Endodermal cell (in vitro differentiated cells): ENCODE measurements at regions not wholly inside any gene's neighbourhood (a gene's known extent, or its start where the extent isn't known, plus 50 kb on each side); places are given as distances from the start of the nearest gene placed in this dataset.

ENCODE experiments used
- DNase-seq: peaks from one replicate; pipeline ENCODE4 v3.0.0-alpha.2; 2017
- H3K27ac ChIP-seq: 2 replicates; pipeline ENCODE4 v1.5.1; 2013; ENCODE audit warnings: mild to moderate bottlenecking, low read depth, low read length, moderate library complexity
- H3K27me3 ChIP-seq: 2 replicates; pipeline ENCODE4 v1.6.1; 2013; ENCODE audit warnings: mild to moderate bottlenecking, low read length, moderate library complexity; ENCODE audit not compliant: insufficient read depth, control insufficient read depth, poor library complexity, severe bottlenecking
- H3K36me3 ChIP-seq: 2 replicates; pipeline ENCODE4 v1.7.0; 2013; ENCODE audit warnings: mild to moderate bottlenecking, low read length, moderate library complexity; ENCODE audit not compliant: control insufficient read depth, insufficient read depth
- H3K4me1 ChIP-seq: one replicate; pipeline ENCODE4 v1.7.0; 2013; ENCODE audit warnings: low read length; ENCODE audit not compliant: control insufficient read depth, insufficient read depth
- H3K4me3 ChIP-seq: 2 replicates; pipeline ENCODE4 v1.5.1; 2013; ENCODE audit warnings: mild to moderate bottlenecking, low read length, moderate library complexity
- H3K9ac ChIP-seq: 2 replicates; pipeline ENCODE4 v1.6.1; 2013; ENCODE audit warnings: mild to moderate bottlenecking, low read length, moderate library complexity; ENCODE audit not compliant: poor library complexity, severe bottlenecking; ENCODE audit errors: extremely low read depth
- H3K9me3 ChIP-seq: 2 replicates; pipeline ENCODE4 v1.6.1; 2013; ENCODE audit warnings: mild to moderate bottlenecking, low read length, moderate library complexity; ENCODE audit not compliant: control insufficient read depth
- H3K27ac Mint-ChIP-seq: 2 replicates; pipeline ENCODE4 v1.8.0; 2020; ENCODE audit warnings: mixed read lengths
- H3K27me3 Mint-ChIP-seq: 2 replicates; pipeline ENCODE4 v1.8.0; 2021; ENCODE audit warnings: mild to moderate bottlenecking, mixed read lengths; ENCODE audit not compliant: insufficient read depth
- H3K36me3 Mint-ChIP-seq: 2 replicates; pipeline ENCODE4 v1.8.0; 2020; ENCODE audit warnings: low read depth, mixed read lengths
- H3K4me1 Mint-ChIP-seq: 2 replicates; pipeline ENCODE4 v1.8.0; 2020; ENCODE audit warnings: mixed read lengths
- H3K4me3 Mint-ChIP-seq: 2 replicates; pipeline ENCODE4 v1.8.0; 2020; ENCODE audit warnings: mild to moderate bottlenecking, moderate library complexity, mixed read lengths
- H3K9me3 Mint-ChIP-seq: 2 replicates; pipeline ENCODE4 v1.8.0; 2020; ENCODE audit warnings: mild to moderate bottlenecking, mixed read lengths
- WGBS, 2 experiments: methylation state at CpG; one replicate each; pipeline versions ENCODE4 v1.1.5 to v1.1.7; 2013; ENCODE audit warnings: missing lambda C conversion rate in 2 of 2, mixed read lengths in 1 of 2; ENCODE audit not compliant: insufficient coverage in 1 of 2, insufficient read length in 1 of 2; 5-methylcytosine and 5-hydroxymethylcytosine counted together
- TF ChIP-seq, protein P1 (sequence below): fragments of 200-600 bp; sonication (generic); conservative IDR thresholded peaks from 2 replicates; pipeline ENCODE4 v1.5.0; 2021; ENCODE audit warnings: antibody characterized with exemption, mild to moderate bottlenecking

DNA sequence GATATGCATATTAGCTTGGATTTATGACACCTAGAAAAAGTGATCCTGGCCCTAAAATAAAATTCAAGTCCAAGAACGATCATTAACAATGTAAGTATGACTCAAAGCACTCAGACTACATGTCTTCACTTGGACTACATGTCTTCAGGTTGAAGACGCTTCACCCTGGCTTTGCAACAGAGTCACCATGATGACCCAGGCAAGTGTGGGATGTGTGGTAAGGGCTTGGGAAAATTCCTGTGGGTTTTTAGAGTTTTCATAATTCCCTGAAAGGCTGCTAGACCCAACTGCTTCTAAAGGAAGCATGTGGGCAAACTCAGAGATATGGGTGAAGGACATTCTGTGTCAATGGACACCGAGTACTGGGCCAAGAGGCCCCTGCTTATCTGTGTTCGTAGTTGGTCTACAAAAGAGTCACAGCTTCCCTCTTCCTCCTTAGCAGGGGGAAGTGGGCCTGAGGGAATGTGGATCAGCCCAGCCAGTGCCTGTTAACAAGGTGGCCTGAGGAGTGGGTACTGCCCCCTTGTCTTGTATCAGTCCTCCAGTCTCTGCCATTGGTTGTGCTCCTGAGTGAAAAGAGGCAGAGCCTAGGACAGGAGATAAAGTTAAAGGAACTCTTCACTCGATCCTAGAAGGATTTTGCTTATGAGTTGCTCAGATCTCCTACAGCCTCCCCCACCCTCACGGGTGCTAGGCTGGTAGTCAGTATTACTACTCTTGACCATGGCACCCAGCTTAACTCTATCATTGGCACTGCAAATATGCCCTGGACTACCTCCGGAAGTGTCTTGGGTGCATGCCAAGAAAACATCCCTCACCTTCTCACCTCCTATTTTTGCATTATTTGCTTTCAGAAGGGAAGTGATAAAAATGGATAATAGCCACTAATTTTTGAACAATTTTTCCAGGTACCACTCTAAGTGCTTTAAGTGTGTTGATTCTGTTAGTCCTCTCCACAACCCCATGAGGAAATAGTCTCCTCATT is 406.3 kb downstream of the COG6 start:
- no peaks in the 10 kb centered on the region for H3K9me3 ChIP-seq

DNA sequence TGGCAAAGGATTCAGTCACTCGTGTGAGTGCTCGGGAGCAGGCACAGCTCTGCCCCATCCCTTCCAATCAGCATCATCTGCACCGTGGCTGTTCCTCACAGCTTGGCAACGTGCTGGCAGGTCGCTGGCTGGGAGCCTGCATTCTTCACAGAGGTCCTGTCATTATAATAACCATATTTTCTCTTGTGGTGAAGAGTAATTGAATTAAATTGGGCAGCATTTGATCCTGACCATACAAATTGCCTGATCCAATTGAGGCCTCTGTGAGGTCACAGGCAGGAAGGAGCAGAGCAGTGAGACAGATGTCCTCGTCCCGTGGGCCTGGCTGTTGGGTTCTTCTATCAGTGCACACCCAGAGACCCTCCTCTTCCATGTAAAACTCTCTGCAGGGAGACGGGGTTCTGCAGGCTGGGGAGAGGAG is 407.8 kb downstream of the COG6 start:
- H3K27me3 Mint-ChIP-seq: no peaks in the 10 kb centered on the region
- no peaks in the 10 kb centered on the region for H3K9me3 Mint-ChIP-seq
- no peaks in the 10 kb centered on the region for H3K36me3 Mint-ChIP-seq
- TF ChIP-seq, protein P1, sequence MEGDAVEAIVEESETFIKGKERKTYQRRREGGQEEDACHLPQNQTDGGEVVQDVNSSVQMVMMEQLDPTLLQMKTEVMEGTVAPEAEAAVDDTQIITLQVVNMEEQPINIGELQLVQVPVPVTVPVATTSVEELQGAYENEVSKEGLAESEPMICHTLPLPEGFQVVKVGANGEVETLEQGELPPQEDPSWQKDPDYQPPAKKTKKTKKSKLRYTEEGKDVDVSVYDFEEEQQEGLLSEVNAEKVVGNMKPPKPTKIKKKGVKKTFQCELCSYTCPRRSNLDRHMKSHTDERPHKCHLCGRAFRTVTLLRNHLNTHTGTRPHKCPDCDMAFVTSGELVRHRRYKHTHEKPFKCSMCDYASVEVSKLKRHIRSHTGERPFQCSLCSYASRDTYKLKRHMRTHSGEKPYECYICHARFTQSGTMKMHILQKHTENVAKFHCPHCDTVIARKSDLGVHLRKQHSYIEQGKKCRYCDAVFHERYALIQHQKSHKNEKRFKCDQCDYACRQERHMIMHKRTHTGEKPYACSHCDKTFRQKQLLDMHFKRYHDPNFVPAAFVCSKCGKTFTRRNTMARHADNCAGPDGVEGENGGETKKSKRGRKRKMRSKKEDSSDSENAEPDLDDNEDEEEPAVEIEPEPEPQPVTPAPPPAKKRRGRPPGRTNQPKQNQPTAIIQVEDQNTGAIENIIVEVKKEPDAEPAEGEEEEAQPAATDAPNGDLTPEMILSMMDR: no peak
- Histone ChIP-seq H3K36me3 (no peaks in the 10 kb centered on the region), H3K4me3 (no peak overlapping the region), H3K27me3 (no peaks in the 10 kb centered on the region), H3K9me3 (no peaks in the 10 kb centered on the region), H3K27ac (no peak overlapping the region), H3K4me1 (peaks cover 15% of the 10 kb centered on the region), H3K9ac (no peak overlapping the region)
- WGBS, 2 experiments: 93 to 94% methylated on average over 3 to 8 of the region's 8 CpGs
- DNase-seq: no peak
- H3K27ac Mint-ChIP-seq: no peak overlapping the region
- H3K4me3 Mint-ChIP-seq: no peak overlapping the region
- H3K4me1 Mint-ChIP-seq: peaks cover 26% of the 10 kb centered on the region

More for the DNA sequence above, 406.3 kb downstream of the COG6 start:
- peaks cover 23% of the 10 kb centered on the region for H3K4me1 Mint-ChIP-seq
- H3K27me3 Mint-ChIP-seq: no peaks in the 10 kb centered on the region
- H3K9ac ChIP-seq: no peak overlapping the region
- no peaks in the 10 kb centered on the region for H3K36me3 ChIP-seq
- H3K9me3 Mint-ChIP-seq: no peaks in the 10 kb centered on the region
- TF ChIP-seq, protein P1: no peak
- H3K4me3 ChIP-seq: no peak overlapping the region
- DNase-seq: no peak
- WGBS, 2 experiments: 95 to 100% methylated on average over 6 to 7 of the region's 7 CpGs
- H3K27ac ChIP-seq: no peak overlapping the region
- no peak overlapping the region for H3K4me3 Mint-ChIP-seq
- no peaks in the 10 kb centered on the region for H3K36me3 Mint-ChIP-seq
- no peaks in the 10 kb centered on the region for H3K27me3 ChIP-seq
- peaks cover 15% of the 10 kb centered on the region for H3K4me1 ChIP-seq
- H3K27ac Mint-ChIP-seq: no peak overlapping the region

DNA sequence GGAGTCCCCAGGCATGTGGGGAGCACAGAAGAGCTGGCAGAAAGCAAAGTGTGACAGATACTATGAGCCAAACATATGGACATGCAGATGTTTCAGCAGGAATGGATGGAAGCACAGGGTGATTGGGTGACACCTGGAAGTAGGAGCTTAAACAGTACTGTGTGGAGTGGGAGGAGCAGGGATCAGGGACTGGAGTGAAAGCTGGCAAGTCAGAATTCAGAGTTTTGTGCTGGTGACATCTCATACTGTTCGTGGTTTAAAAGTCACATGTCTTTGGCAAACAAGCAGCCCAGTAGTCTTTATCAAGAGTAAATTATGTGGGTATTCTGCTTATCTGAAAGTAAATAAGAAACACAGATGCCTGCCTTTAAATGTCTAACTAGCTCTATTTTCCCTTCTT is 408.2 kb downstream of the COG6 start:
- WGBS, 2 experiments: 29 to 80% methylated on average over 1 of the region's 1 CpG
- Mint-ChIP-seq H3K27ac (no peak overlapping the region), H3K36me3 (no peaks in the 10 kb centered on the region), H3K4me1 (peaks cover 27% of the 10 kb centered on the region), H3K4me3 (no peak overlapping the region), H3K27me3 (no peaks in the 10 kb centered on the region), H3K9me3 (no peaks in the 10 kb centered on the region)
- no peaks in the 10 kb centered on the region for H3K36me3 ChIP-seq
- peaks cover 15% of the 10 kb centered on the region for H3K4me1 ChIP-seq
- TF ChIP-seq, protein P1: no peak
- H3K9me3 ChIP-seq: no peaks in the 10 kb centered on the region
- H3K4me3 ChIP-seq: no peak overlapping the region
- no peaks in the 10 kb centered on the region for H3K27me3 ChIP-seq
- H3K9ac ChIP-seq: no peak overlapping the region
- no peak overlapping the region for H3K27ac ChIP-seq
- no peak for DNase-seq
